Effector CD8-positive, alpha-beta T cell (primary cell): ENCODE measurements at regions not wholly inside any gene's neighbourhood (a gene's known extent, or its start where the extent isn't known, plus 50 kb on each side); places are given as distances from the start of the nearest gene placed in this dataset.

Experiments used
- DNase-seq: peaks from one replicate; lab custom pipeline; 2025; lab: John Stamatoyannopoulos, UW

- no peak for DNase-seq
Observed at GRCh38 chr12:31781894-31782540, 53.2 kb upstream of the AMN1 start.

- no peak for DNase-seq
Observed at GRCh38 chr12:31780096-31780495, 51.3 kb upstream of the AMN1 start.

- no peak for DNase-seq
Observed at GRCh38 chr12:31778687-31779086, 49.9 kb upstream of the AMN1 start.
